OCI-LY7 (cell line): ENCODE measurements at regions not wholly inside any gene's neighbourhood (a gene's known extent, or its start where the extent isn't known, plus 50 kb on each side); places are given as distances from the start of the nearest gene placed in this dataset.
"Not testable (repeated sequence)": the region's sequence is repeated elsewhere in the genome, so short reads cannot be mapped to it uniquely, and the experiment has no call there.

Experiments used
- BruUV-seq: library from RNA; stranded (reverse); fragments of 400-500 nt; replicated peaks from 2 replicates; lab custom pipeline; 2021; lab: Mats Ljungman, UMichigan
- CTCF ChIA-PET: fragments of 300-600 bp; sonication (Branson Sonifier 250); formaldehyde crosslinking; loops from one replicate; lab custom pipeline; 2022; ENCODE audit warnings: antibody characterized with exemption; ENCODE audit not compliant: unreplicated experiment; lab: Charles Lee
- POLR2A ChIA-PET: fragments of 300-600 bp; sonication (Branson Sonifier 250); formaldehyde crosslinking; loops from one replicate; lab custom pipeline; 2022; ENCODE audit warnings: antibody characterized with exemption; lab: Charles Lee
- DNase-seq: peaks from one replicate; pipeline ENCODE4 v3.0.0-alpha.2; 2015; ENCODE audit warnings: low spot score
- H2AFZ ChIP-seq: fragments of 200-600 bp; sonication (generic), shearing (Covaris generic); 2 replicates; pipeline ENCODE4 v1.6.1; 2014; ENCODE audit warnings: mild to moderate bottlenecking, antibody characterized with exemption, low read length, moderate library complexity
- H3K27ac ChIP-seq: fragments of 200-600 bp; sonication (generic); 2 replicates; pipeline ENCODE4 v1.5.1; 2014; ENCODE audit warnings: mixed run types, low read depth, mild to moderate bottlenecking, moderate library complexity, low read length, inconsistent platforms; ENCODE audit not compliant: poor library complexity, severe bottlenecking
- H3K36me3 ChIP-seq: fragments of 200-600 bp; sonication (generic); 2 replicates; pipeline ENCODE4 v1.6.1; 2014; ENCODE audit warnings: mild to moderate bottlenecking, antibody characterized with exemption, low read length, moderate library complexity, mixed read lengths; ENCODE audit not compliant: insufficient read depth
- H3K4me1 ChIP-seq: fragments of 200-600 bp; sonication (generic); 2 replicates; pipeline ENCODE4 v1.5.1; 2014; ENCODE audit warnings: mild to moderate bottlenecking, low read length; ENCODE audit not compliant: insufficient read depth, poor library complexity, severe bottlenecking
- H3K4me2 ChIP-seq: fragments of 200-600 bp; sonication (generic); 2 replicates; pipeline ENCODE4 v1.6.1; 2014; ENCODE audit warnings: mild to moderate bottlenecking, low read length
- H3K4me3 ChIP-seq: fragments of 200-600 bp; sonication (generic); 2 replicates; pipeline ENCODE4 v1.5.1; 2014; ENCODE audit warnings: mild to moderate bottlenecking, low read depth, low read length; ENCODE audit not compliant: poor library complexity, severe bottlenecking
- H3K79me2 ChIP-seq: fragments of 200-600 bp; sonication (generic); 2 replicates; pipeline ENCODE4 v1.6.1; 2016; ENCODE audit warnings: low read depth, mild to moderate bottlenecking, low read length, moderate library complexity, mixed read lengths; ENCODE audit not compliant: insufficient read depth
- H3K9me2 ChIP-seq: fragments of 200-600 bp; sonication (generic); 2 replicates; pipeline ENCODE4 v1.6.1; 2016; ENCODE audit warnings: mild to moderate bottlenecking, low read length, mixed read lengths; ENCODE audit not compliant: insufficient read depth
- H3K9me3 ChIP-seq: fragments of 200-600 bp; sonication (generic); 2 replicates; pipeline ENCODE4 v1.6.1; 2014; ENCODE audit warnings: mild to moderate bottlenecking, mixed run types, low read length, mixed read lengths
- H4K20me1 ChIP-seq: fragments of 200-600 bp; sonication (generic); 2 replicates; pipeline ENCODE4 v1.6.1; 2014; ENCODE audit warnings: mild to moderate bottlenecking, antibody characterized with exemption, low read length, moderate library complexity, mixed read lengths; ENCODE audit not compliant: insufficient read depth
- EZH2phosphoT487 ChIP-seq: fragments of 200-600 bp; sonication (generic); IDR thresholded peaks from 2 replicates; pipeline ENCODE4 v1.6.1; 2018; ENCODE audit warnings: low read depth, borderline replicate concordance, mild to moderate bottlenecking, mixed run types, antibody characterized with exemption, low read length, moderate library complexity, mixed read lengths
- intact Hi-C: fragments of 100-400 bp; cut with micrococcal nuclease; formaldehyde crosslinking; loops from one replicate; pipeline ENCODE4 v1.10.0; 2022; ENCODE audit not compliant: unreplicated experiment
- TF ChIP-seq, protein P1 (sequence below): fragments of 200-600 bp; sonication (generic); conservative IDR thresholded peaks from 2 replicates; pipeline ENCODE4 v1.5.1; 2014; ENCODE audit warnings: mild to moderate bottlenecking, antibody characterized with exemption, low read length, moderate library complexity, mixed read lengths

DNA sequence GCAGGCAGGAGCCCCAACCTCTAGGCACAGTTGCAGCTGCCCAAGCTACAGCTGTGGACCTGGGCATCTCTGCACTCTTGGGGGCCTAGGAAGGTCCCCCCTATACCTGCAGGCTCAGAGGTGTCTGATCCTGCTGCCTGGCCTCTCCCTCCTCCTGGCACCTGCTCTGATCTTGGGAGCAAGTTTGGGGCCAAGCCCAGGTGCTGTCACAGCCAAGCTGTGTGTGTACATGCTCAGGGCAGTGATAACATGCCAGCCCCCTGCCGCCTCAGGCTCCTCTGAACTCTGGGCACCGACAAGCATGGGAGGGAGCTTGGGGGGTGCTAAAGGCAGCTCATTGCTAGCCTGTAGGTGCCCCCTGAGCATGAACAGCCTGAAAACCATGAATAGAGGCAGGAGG is 829.6 kb upstream of the VRK2 start:
- intact Hi-C loops = no loop called here

DNA sequence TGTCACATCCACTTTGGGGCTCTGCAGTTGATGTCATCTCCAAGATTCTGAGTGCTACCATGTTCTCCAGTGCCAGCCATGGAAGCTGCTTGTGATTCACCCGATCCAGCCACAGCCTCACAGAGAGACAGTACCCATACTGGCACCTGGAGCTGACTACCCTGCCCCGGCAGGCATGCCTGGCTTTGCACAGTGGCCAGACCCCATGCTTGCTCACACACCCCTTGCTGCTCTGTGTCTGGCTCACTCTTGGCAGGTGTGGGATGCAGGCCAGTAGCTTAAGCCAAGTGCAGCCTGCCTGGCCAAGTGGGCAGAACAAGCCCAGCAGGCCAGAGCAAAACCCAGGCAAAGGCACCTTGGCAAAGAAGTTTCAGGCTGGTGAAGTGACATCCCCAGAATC is 828.4 kb upstream of the VRK2 start:
- DNase-seq = no peak
- Histone ChIP-seq H3K9me2 (no peaks in the 10 kb centered on the region), H2AFZ (no peak overlapping the region), H4K20me1 (no peaks in the 10 kb centered on the region), H3K9me3 (no peaks in the 10 kb centered on the region), H3K4me1 (no peaks in the 10 kb centered on the region), H3K79me2 (no peaks in the 10 kb centered on the region), H3K36me3 (no peaks in the 10 kb centered on the region), H3K27ac (no peak overlapping the region), H3K4me2 (no peak overlapping the region), H3K4me3 (no peak overlapping the region)
- intact Hi-C loops = no loop called here
- POLR2A ChIA-PET = no interaction called here
- CTCF ChIA-PET = no interaction called here
- TF ChIP-seq, protein P1, sequence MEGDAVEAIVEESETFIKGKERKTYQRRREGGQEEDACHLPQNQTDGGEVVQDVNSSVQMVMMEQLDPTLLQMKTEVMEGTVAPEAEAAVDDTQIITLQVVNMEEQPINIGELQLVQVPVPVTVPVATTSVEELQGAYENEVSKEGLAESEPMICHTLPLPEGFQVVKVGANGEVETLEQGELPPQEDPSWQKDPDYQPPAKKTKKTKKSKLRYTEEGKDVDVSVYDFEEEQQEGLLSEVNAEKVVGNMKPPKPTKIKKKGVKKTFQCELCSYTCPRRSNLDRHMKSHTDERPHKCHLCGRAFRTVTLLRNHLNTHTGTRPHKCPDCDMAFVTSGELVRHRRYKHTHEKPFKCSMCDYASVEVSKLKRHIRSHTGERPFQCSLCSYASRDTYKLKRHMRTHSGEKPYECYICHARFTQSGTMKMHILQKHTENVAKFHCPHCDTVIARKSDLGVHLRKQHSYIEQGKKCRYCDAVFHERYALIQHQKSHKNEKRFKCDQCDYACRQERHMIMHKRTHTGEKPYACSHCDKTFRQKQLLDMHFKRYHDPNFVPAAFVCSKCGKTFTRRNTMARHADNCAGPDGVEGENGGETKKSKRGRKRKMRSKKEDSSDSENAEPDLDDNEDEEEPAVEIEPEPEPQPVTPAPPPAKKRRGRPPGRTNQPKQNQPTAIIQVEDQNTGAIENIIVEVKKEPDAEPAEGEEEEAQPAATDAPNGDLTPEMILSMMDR = no peak
- TF ChIP-seq EZH2phosphoT487 = no peak
- no TSS peak for BruUV-seq

More for the DNA sequence above, 829.6 kb upstream of the VRK2 start:
- H3K27ac ChIP-seq = no peak overlapping the region
- no peak for TF ChIP-seq EZH2phosphoT487
- TF ChIP-seq, protein P1 = no peak
- DNase-seq = no peak
- H4K20me1 ChIP-seq = no peaks in the 10 kb centered on the region
- CTCF ChIA-PET = no interaction called here
- H3K4me1 ChIP-seq = no peaks in the 10 kb centered on the region
- H3K4me2 ChIP-seq = no peak overlapping the region
- no peaks in the 10 kb centered on the region for H3K9me3 ChIP-seq
- no peak overlapping the region for H2AFZ ChIP-seq
- no peaks in the 10 kb centered on the region for H3K36me3 ChIP-seq
- no peaks in the 10 kb centered on the region for H3K9me2 ChIP-seq
- POLR2A ChIA-PET = no interaction called here
- BruUV-seq = no TSS peak
- H3K4me3 ChIP-seq = no peak overlapping the region
- H3K79me2 ChIP-seq = no peaks in the 10 kb centered on the region

DNA sequence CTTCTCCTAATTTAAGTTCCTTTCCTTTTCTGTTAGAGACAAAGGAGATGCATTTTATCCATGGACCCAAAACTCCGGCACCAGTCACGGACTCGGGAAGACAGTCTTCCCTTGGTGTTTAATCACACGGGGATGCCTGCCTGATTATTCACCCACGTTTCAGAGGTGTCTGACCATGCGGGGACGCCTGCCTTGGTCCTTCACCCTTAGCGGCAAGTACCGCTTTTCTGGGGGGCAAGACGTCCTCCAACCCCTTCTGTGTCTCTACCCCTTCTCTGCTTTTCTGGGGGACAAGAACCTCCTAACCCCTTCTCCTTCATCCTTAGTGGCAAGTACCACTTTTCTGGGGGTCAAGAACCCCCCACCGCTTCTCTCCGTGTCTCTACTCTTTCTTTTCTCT is 816.9 kb upstream of the VRK2 start:
- H3K9me2 ChIP-seq, H4K20me1 ChIP-seq, BruUV-seq, CTCF ChIA-PET, H3K4me2 ChIP-seq, H2AFZ ChIP-seq, H3K27ac ChIP-seq, H3K79me2 ChIP-seq, DNase-seq, H3K4me3 ChIP-seq, intact Hi-C loops, POLR2A ChIA-PET, H3K4me1 ChIP-seq, H3K9me3 ChIP-seq, H3K36me3 ChIP-seq: not testable (repeated sequence)

DNA sequence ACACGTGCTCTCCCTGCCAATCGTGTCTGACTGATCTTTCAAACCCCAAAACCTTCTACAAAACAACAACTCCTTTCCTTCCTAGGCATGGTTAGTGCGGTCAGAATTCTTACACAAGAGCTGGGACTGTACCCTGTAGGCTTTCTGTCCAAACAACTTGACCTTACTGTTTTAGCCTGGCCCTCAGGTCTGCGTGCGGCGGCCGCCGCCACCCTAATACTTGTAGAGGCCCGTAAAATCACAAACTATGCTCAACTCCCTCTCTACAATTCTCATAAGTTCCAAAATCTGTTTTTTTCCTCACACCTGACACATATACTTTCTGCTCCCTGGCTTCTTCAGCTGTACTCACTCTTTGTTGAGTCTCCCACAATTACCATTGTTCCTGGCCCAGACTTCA is 814.3 kb upstream of the VRK2 start:
- H3K9me2 ChIP-seq, intact Hi-C loops, DNase-seq, H2AFZ ChIP-seq, CTCF ChIA-PET, H3K9me3 ChIP-seq, POLR2A ChIA-PET, H3K36me3 ChIP-seq, BruUV-seq, H3K27ac ChIP-seq, H3K4me2 ChIP-seq, H3K79me2 ChIP-seq, H3K4me3 ChIP-seq, H3K4me1 ChIP-seq, H4K20me1 ChIP-seq: not testable (repeated sequence)

DNA sequence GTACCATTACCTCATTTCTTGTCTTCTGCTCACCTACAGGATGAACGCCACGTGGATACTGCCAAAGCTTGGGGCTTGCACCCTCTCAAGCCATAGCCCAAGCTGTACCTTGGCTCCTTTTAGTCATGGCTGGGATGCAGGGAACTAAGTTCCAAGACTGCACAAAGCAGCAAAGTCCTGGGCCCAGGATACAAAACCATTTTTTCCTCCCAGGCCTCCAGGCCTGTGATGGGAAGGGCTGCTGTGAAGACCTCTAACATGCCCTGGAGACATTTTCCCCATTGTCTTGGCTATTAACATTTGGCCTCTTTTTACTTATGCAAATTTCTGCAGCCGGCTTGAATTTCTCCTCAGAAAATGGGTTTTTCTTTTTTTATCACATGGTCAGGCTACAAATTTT is 795.1 kb upstream of the VRK2 start:
- POLR2A ChIA-PET = interaction anchor here (0.6 kb wide), 1 partner anchor 103 kb away, joined by 3 read pairs; no protein-coding TSS in a partner anchor
- intact Hi-C loops, BruUV-seq: not testable (repeated sequence)

More for the DNA sequence above, 795.1 kb upstream of the VRK2 start:
- H3K27ac ChIP-seq, DNase-seq, H4K20me1 ChIP-seq, H3K9me2 ChIP-seq, H3K4me2 ChIP-seq, CTCF ChIA-PET, H3K36me3 ChIP-seq, H3K4me3 ChIP-seq, H2AFZ ChIP-seq, H3K9me3 ChIP-seq, H3K4me1 ChIP-seq, H3K79me2 ChIP-seq: not testable (repeated sequence)
